Mesendoderm (in vitro differentiated cells): ENCODE measurements at regions not wholly inside any gene's neighbourhood (a gene's known extent, or its start where the extent isn't known, plus 50 kb on each side); places are given as distances from the start of the nearest gene placed in this dataset.
"Not testable (repeated sequence)": the region's sequence is repeated elsewhere in the genome, so short reads cannot be mapped to it uniquely, and the experiment has no call there.

Experiments used
- DNase-seq: peaks from one replicate; pipeline ENCODE4 v3.0.0; 2013
- H2AK5ac ChIP-seq: 2 replicates; pipeline ENCODE4 v1.6.1; 2013; ENCODE audit warnings: low read length, inconsistent platforms
- H2BK120ac ChIP-seq: 2 replicates; pipeline ENCODE4 v1.6.1; 2013; ENCODE audit warnings: low read depth, mild to moderate bottlenecking, low read length, moderate library complexity, mixed read lengths
- H2BK15ac ChIP-seq: replicated peaks from 2 replicates; pipeline ENCODE4 v1.6.1; 2013; ENCODE audit warnings: low read depth, mild to moderate bottlenecking, moderate library complexity
- H2BK5ac ChIP-seq: 2 replicates; pipeline ENCODE4 v1.6.1; 2013; ENCODE audit warnings: low read length, inconsistent platforms
- H3K18ac ChIP-seq: 2 replicates; pipeline ENCODE4 v1.6.1; 2013; ENCODE audit warnings: mild to moderate bottlenecking, low read length, mixed read lengths
- H3K23ac ChIP-seq: one replicate; pipeline ENCODE4 v1.6.1; 2013; ENCODE audit warnings: low read length
- H3K27ac ChIP-seq: 2 replicates; pipeline ENCODE4 v1.5.1; 2013; ENCODE audit warnings: low read depth, mild to moderate bottlenecking, inconsistent platforms, low read length, moderate library complexity
- H3K27me3 ChIP-seq: 2 replicates; pipeline ENCODE4 v1.6.1; 2013; ENCODE audit warnings: low read length, control low read depth, mild to moderate bottlenecking, inconsistent platforms; ENCODE audit not compliant: insufficient read depth, poor library complexity
- H3K36me3 ChIP-seq: 2 replicates; pipeline ENCODE4 v1.6.1; 2013; ENCODE audit warnings: low read length, inconsistent platforms; ENCODE audit not compliant: control insufficient read depth, insufficient read depth
- H3K4ac ChIP-seq: one replicate; pipeline ENCODE4 v1.6.1; 2013; ENCODE audit warnings: low read depth, mild to moderate bottlenecking, low read length, moderate library complexity
- H3K4me1 ChIP-seq: 2 replicates; pipeline ENCODE4 v1.6.1; 2013; ENCODE audit warnings: low read depth, low read length, inconsistent platforms; ENCODE audit not compliant: control insufficient read depth
- H3K4me2 ChIP-seq: 2 replicates; pipeline ENCODE4 v1.6.1; 2013; ENCODE audit warnings: low read length
- H3K4me3 ChIP-seq: 2 replicates; pipeline ENCODE4 v1.5.1; 2013; ENCODE audit warnings: mild to moderate bottlenecking, low read length
- H3K56ac ChIP-seq: one replicate; pipeline ENCODE4 v1.6.1; 2013; ENCODE audit warnings: low read length
- H3K79me1 ChIP-seq: 2 replicates; pipeline ENCODE4 v1.6.1; 2013; ENCODE audit warnings: low read length, inconsistent platforms
- H3K79me2 ChIP-seq: 2 replicates; pipeline ENCODE4 v1.6.1; 2013; ENCODE audit warnings: mild to moderate bottlenecking, low read length; ENCODE audit not compliant: control insufficient read depth, insufficient read depth
- H3K9ac ChIP-seq: 2 replicates; pipeline ENCODE4 v1.6.1; 2013; ENCODE audit warnings: low read length, inconsistent platforms
- H4K5ac ChIP-seq: one replicate; pipeline ENCODE4 v1.6.1; 2013; ENCODE audit warnings: low read length
- H4K8ac ChIP-seq: one replicate; pipeline ENCODE4 v1.6.1; 2013; ENCODE audit warnings: low read depth, mild to moderate bottlenecking, control low read depth, low read length, moderate library complexity
- WGBS: extraction: QIAGEN DNeasy Blood & Tissue Kit; methylation state at CpG from one replicate; pipeline ENCODE4 v1.1.7; 2013; ENCODE audit warnings: low lambda C conversion rate, missing lambda C conversion rate; ENCODE audit not compliant: insufficient coverage; ENCODE audit errors: extremely low coverage; 5-methylcytosine and 5-hydroxymethylcytosine counted together

GRCh38 chrX:1888305-1888704 is 273.4 kb downstream of the ASMT start:
- not testable (repeated sequence) for H3K27me3 ChIP-seq, H2AK5ac ChIP-seq, H3K4ac ChIP-seq, H3K4me3 ChIP-seq, H2BK120ac ChIP-seq, H3K4me1 ChIP-seq, H3K56ac ChIP-seq, H4K5ac ChIP-seq, H3K79me2 ChIP-seq, H3K27ac ChIP-seq, H3K4me2 ChIP-seq, H2BK15ac ChIP-seq, H3K18ac ChIP-seq, H3K23ac ChIP-seq, H3K36me3 ChIP-seq, H3K9ac ChIP-seq, H4K8ac ChIP-seq, H3K79me1 ChIP-seq, H2BK5ac ChIP-seq
- WGBS, result no CpG with 5 or more reads among the region's 9 CpGs
- peak; percentile 55 for DNase-seq

GRCh38 chrX:1894026-1894294 is 279.1 kb downstream of the ASMT start:
- Histone ChIP-seq H2BK120ac (no peak overlapping the region), H3K4ac (no peak overlapping the region), H3K27ac (no peak overlapping the region)

GRCh38 chrX:1894740-1895139 is 279.9 kb downstream of the ASMT start:
- no peak overlapping the region for H2BK15ac ChIP-seq
- no peaks in the 10 kb centered on the region for H3K4me1 ChIP-seq
- DNase-seq, result no peak
- H3K4me2 ChIP-seq, result no peak overlapping the region
- no peak overlapping the region for H3K23ac ChIP-seq
- no peak overlapping the region for H2AK5ac ChIP-seq
- no peak overlapping the region for H2BK5ac ChIP-seq
- no peak overlapping the region for H4K8ac ChIP-seq
- H3K27me3 ChIP-seq, result no peaks in the 10 kb centered on the region
- H3K36me3 ChIP-seq, result no peaks in the 10 kb centered on the region
- no peak overlapping the region for H3K4me3 ChIP-seq
- H2BK120ac ChIP-seq, result no peak overlapping the region
- no peak overlapping the region for H4K5ac ChIP-seq
- no peaks in the 10 kb centered on the region for H3K79me2 ChIP-seq
- no peak overlapping the region for H3K9ac ChIP-seq
- no peak overlapping the region for H3K4ac ChIP-seq
- H3K18ac ChIP-seq, result no peak overlapping the region
- H3K27ac ChIP-seq, result no peak overlapping the region
- H3K56ac ChIP-seq, result no peak overlapping the region
- no peaks in the 10 kb centered on the region for H3K79me1 ChIP-seq
- no CpG with 5 or more reads among the region's 17 CpGs for WGBS

More at GRCh38 chrX:1894026-1894294, 279.1 kb downstream of the ASMT start:
- H3K27me3 ChIP-seq, result no peaks in the 10 kb centered on the region
- no peak overlapping the region for H2BK15ac ChIP-seq
- no CpG with 5 or more reads among the region's 9 CpGs for WGBS
- no peaks in the 10 kb centered on the region for H3K4me1 ChIP-seq
- H2BK5ac ChIP-seq, result no peak overlapping the region
- no peaks in the 10 kb centered on the region for H3K36me3 ChIP-seq
- H3K79me2 ChIP-seq, result no peaks in the 10 kb centered on the region
- H3K4me2 ChIP-seq, result no peak overlapping the region
- no peak overlapping the region for H2AK5ac ChIP-seq
- H3K79me1 ChIP-seq, result no peaks in the 10 kb centered on the region
- no peak overlapping the region for H3K18ac ChIP-seq
- no peak overlapping the region for H3K56ac ChIP-seq
- DNase-seq, result no peak
- no peak overlapping the region for H4K5ac ChIP-seq
- no peak overlapping the region for H4K8ac ChIP-seq
- no peak overlapping the region for H3K23ac ChIP-seq
- no peak overlapping the region for H3K9ac ChIP-seq
- no peak overlapping the region for H3K4me3 ChIP-seq

GRCh38 chrX:1895583-1895982 is 280.7 kb downstream of the ASMT start:
- Histone ChIP-seq H2BK15ac (no peak overlapping the region), H3K9ac (no peak overlapping the region), H3K18ac (no peak overlapping the region), H3K4me2 (no peak overlapping the region), H2BK120ac (no peak overlapping the region), H3K79me1 (no peaks in the 10 kb centered on the region), H2AK5ac (no peak overlapping the region), H3K23ac (no peak overlapping the region), H2BK5ac (no peak overlapping the region), H3K27ac (no peak overlapping the region), H3K4me1 (no peaks in the 10 kb centered on the region), H3K56ac (no peak overlapping the region), H3K79me2 (no peaks in the 10 kb centered on the region), H3K36me3 (no peaks in the 10 kb centered on the region), H4K8ac (no peak overlapping the region), H3K4ac (no peak overlapping the region), H4K5ac (no peak overlapping the region), H3K4me3 (no peak overlapping the region), H3K27me3 (no peaks in the 10 kb centered on the region)
- no peak for DNase-seq

GRCh38 chrX:1899841-1900240 is 285.0 kb downstream of the ASMT start:
- Histone ChIP-seq H2BK120ac (no peak overlapping the region), H3K4me1 (no peaks in the 10 kb centered on the region), H3K36me3 (no peaks in the 10 kb centered on the region), H2AK5ac (no peak overlapping the region), H3K27me3 (no peaks in the 10 kb centered on the region), H3K79me2 (no peaks in the 10 kb centered on the region), H3K4me2 (no peak overlapping the region), H2BK5ac (no peak overlapping the region), H3K79me1 (no peaks in the 10 kb centered on the region), H3K4me3 (no peak overlapping the region), H4K8ac (no peak overlapping the region), H3K56ac (no peak overlapping the region), H3K27ac (no peak overlapping the region), H3K4ac (no peak overlapping the region), H3K23ac (no peak overlapping the region), H3K9ac (no peak overlapping the region), H3K18ac (no peak overlapping the region), H4K5ac (no peak overlapping the region), H2BK15ac (no peak overlapping the region)
- WGBS, result no CpG with 5 or more reads among the region's 12 CpGs
- DNase-seq, result peak; percentile 79

GRCh38 chrX:1902901-1903235 is 288.0 kb downstream of the ASMT start:
- Histone ChIP-seq H2BK15ac (no peak overlapping the region), H2AK5ac (no peak overlapping the region), H3K56ac (no peak overlapping the region), H3K36me3 (no peaks in the 10 kb centered on the region), H3K18ac (no peak overlapping the region), H3K23ac (no peak overlapping the region), H3K9ac (no peak overlapping the region), H3K27me3 (no peaks in the 10 kb centered on the region), H3K4me3 (no peak overlapping the region), H3K4me1 (no peaks in the 10 kb centered on the region), H2BK5ac (no peak overlapping the region), H3K4me2 (no peak overlapping the region), H4K8ac (no peak overlapping the region), H3K79me1 (no peaks in the 10 kb centered on the region), H2BK120ac (no peak overlapping the region), H3K27ac (no peak overlapping the region), H3K4ac (no peak overlapping the region), H4K5ac (no peak overlapping the region), H3K79me2 (no peaks in the 10 kb centered on the region)
- WGBS, result no CpG with 5 or more reads among the region's 7 CpGs
- no peak for DNase-seq
